A204.1 (cell line): ENCODE measurements at regions not wholly inside any gene's neighbourhood (a gene's known extent, or its start where the extent isn't known, plus 50 kb on each side); places are given as distances from the start of the nearest gene placed in this dataset.

ENCODE experiments used
- FAIRE-seq: peaks from 2 replicates; lab custom pipeline; 2012; peaks lifted over from hg19 to GRCh38; lab: Jason Lieb, UNC

DNA sequence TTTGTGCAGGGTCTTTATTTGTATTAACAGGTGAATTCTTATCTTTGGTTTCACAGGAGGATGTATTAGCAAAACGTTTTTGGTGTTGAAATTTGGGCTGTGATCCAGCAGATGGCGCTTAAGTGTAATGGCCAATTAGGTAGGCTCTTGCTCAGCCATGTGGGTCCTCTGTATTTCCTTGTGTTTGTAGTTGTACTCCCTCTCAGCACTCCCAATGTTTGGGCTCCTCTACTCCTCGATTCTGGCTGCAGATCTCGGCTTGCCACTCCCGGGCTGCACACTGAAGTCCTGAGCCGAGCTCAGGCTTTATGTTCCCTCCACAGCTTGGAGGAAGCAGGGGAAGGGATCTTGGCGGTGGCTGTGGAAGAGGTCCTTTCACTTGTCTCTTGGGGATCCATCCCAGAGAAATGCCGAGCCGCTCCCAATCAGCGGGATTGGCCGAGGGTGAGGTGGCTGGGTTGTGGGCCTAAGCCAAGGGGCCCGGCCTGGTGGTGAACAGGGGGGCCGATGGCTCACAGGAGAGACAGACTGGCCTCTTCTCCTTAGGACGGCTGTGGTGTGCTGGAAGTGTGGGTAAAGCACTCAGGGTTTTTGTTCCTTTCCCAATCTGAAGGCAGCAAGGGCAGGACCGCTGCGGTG lies 133.7 kb downstream of the AEBP2 start:
- no peak for FAIRE-seq

DNA sequence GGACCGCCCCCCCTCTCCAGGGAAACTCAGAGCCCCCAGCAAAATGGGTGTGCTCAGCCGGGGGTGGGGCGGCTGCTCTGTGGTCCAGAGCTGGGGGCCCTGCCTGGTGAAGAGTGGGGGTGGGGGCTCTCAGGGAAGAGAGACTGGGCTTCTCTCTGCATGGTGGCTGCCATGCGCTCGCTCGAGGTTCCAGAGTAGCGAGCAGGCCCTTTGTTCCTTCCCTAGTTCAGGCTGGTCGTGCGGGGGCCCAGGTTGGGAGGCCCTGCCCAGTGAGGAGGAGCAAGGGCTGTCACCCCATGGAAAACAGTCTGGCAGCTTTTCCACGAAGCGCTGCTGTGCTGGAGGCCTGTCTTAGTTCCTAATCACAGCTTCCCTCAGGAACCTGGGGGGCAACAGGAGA lies 134.6 kb downstream of the AEBP2 start:
- no peak for FAIRE-seq

DNA sequence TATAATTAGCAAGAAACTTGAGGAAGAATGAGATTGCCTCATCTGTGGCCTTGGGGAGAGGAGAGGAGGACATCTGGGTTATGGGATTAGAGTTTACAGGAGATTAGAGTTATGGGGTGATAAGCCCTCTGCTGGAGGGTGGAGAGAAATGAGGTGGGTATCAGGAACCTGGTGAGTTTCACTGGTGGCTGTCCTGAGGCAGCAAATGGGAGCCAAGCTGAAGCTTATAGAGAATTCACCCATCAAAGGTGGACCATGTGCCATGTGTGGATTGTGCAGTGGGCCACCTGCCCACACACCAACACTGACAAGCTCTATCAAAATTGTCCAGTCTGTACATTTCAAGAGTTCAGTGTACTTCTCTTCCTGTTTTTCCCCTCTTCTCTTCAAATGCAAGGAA lies 135.3 kb downstream of the AEBP2 start:
- no peak for FAIRE-seq

DNA sequence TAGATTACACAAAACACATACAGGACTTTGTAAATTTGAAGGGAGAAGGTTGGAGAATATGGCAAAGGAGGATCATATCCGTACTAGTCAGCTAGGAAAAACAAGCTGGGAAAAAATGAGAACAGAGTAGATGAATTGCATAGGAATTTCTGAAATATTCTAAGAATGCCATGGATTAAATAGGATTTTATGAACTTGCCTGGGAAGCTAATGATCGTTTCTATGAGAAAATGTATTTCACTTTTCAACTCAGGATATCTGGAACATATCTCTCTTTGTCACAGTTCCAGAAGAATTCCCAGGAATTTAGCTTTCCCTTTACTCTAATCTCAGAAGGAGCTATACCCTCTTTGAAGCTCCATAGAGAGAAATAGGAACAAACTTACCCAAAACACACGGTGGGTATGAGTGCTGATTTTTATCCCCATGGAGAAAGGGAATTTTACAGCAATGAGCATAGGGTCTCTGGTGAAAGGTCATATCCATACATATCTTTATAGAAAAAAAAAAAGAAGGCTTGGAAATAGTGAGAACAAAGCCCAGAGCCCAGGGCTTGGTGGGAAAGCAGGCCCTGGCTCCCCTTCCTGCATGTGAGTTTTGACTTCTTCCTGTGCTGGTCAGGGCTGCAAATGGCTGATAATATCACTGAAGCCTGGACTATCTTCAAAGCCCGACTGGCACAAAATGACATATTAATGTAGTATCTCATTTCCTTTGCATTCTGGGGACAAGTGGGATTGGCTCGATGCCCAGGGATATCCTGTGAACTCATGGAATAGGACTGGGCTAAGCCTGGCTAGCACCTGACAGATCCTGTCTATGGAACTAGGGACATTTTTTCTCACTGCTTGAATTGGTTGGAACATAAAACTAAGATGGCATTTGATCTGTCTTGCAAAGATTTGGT lies 136.3 kb downstream of the AEBP2 start:
- FAIRE-seq = no peak

DNA sequence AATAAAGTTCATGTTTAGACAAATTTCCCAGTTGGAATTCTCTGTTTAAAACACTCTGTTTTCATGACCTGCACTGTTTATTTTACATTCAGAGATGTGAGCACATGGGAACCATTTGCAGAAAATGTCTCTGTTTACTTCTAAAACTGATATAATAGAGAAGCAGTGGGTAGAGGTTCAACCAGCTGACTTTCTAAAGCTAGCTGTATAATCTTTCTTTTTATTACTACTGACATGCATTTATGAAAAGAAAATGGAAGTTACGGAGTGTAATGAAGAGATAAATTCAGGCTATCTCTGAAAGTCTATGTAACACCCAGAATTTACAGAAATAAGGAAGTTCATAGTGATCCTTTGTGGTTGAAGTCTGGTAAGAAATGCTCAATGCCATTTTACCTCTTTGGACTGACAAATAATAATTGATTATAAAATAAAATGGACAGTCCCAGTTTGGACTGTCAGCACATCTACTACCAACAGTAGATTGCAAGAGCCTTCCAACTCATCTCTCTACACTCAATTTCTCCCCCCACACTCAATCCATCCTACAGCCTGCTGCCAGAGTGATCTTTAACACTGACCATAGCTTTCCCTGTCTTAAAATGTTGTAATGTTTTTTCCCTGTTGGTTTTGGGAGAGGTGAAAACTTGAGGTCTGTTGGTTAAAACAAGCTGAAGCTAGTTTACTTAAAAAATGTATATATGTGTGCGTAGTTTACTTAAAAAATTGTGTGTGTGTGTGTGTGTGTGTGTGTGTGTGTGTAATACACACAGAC lies 137.4 kb downstream of the AEBP2 start:
- FAIRE-seq = no peak

DNA sequence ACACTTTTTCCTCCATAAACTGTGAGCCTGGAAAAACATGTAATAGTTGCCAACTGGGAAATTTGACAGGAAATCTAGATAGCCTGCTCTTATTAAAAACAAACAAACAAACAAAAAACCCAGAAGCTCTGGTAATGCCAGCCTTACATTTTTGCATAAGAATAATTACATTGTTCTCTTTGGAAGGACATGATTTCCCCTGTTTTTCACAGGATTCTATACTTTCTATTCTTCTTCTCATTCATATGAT lies 137.9 kb downstream of the AEBP2 start:
- no peak for FAIRE-seq

DNA sequence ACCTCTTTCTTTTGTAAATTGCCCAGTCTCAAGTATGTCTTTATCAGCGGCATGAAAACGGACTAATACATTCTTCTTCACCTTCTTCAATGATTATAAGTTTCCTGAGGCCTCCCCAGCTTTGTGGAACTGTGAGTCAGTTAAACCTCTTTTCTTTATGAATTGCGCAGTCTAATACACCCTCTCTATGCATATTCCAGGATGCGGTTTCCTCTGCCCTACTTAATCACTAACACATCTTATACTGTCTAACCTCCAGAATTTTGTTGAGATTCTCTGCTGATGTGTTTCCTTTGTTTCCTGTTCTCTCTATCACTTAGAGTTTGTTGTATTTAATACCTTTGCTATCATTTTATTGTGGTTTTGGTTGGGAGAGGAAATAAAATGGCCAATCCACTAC lies 145.4 kb downstream of the AEBP2 start:
- no peak for FAIRE-seq

DNA sequence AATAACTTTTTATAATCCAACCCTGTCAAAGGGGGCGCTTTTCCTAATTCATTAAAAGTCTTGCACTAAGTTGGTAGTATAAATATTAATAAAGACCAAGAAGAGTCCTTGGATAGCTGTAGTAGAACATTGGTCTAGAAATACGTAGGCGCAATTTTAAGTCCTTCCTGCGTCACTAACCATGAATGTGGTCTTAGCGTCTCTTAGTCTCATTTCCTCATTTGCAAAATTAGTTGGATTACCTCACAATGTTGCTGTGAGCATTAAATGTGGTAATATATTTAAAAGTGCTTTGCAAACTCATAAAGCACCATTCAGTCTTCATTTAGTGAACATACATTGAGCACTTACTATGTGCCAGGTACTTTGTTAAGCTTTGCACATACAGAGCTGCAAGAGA lies 149.7 kb downstream of the AEBP2 start:
- FAIRE-seq = no peak

DNA sequence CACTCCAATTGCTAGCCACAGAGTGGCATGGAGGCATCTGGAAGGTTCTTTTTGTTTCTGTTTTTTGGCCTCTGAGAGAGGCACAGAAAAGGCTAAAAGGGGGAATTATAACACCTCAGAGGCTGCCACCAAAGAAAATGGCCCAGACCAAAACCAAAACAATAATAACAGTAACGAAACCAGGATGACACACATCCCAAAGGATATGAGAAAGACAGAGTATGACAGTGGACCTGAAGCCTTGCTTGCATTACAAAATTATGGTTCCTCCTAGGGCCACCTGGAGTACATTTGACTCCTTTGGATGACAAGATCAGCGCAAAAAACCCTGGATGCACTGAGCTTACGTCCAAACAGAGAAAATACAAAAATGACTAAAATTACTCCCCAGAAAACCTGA lies 152.7 kb downstream of the AEBP2 start:
- FAIRE-seq = no peak

DNA sequence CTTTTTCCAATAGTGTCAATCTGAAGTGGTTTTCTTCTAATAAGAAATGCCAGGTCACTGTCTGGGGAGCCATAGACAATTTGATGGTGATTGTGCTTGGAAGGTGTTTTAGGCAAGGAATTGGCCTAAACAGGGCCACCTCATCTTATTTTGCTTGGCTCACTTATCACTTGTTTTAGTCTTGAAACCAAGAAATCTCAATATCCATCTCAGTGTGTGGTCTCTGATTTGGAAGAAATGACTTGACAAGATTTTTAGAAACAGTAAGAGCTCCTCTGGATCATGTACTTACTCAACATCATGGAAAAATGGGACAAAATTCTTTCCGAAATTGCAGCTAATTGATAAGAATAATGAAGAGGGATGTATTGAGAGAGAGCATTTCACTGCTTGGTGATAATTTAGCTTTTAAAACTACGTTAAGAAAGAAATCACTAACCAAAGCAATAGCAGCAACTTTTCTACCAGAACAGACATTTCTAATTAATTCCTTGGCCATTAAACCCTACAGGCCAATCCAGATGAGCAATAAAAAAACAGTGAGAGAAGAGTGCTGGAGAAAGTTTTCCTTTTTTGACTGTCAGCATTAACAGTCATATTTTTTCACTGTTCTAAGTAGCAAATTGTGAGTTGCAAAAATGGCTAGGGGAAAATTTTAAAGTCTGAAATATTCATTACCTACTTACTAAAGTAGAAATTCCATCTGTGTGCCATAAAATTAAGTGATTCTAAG lies 157.3 kb downstream of the AEBP2 start:
- no peak for FAIRE-seq

DNA sequence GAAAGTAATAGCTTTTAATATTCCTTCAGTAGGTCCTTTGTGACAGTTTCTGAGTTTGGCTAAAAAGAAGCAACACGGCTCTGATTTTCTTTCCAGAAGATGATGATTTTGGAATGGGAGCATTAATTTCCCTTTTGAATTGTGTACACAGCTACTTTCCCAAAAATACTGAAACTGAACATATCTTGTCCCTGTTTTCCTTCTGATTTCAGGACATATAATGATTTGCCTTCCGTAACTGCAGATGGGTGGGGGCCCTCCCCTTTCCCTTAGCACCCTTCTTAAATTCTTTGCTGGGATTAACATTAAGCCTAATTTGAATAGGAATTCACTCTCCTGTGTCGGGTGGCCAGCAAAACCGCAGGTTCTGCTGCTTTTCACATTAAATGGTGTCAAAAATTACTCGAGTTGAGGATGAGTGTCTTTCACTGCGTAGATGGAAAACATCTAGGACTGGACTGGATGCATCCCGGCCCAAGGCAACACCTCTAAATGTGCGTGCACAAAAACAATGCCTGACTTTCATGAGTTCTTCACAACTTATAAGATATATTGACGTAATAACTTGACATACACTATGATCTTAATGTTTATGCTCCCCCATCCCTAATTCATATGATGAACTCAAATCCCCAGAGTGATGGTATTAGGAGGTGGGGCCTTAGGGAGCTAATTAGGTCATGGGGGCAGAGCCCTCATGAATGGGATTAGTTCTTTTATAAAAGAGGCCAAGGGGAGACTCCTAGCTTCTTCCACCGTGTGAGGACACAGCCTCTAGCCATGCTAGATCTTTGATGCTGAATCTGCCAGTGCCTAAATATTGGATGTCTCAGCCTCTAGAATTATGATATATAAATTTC lies 158.1 kb downstream of the AEBP2 start:
- no peak for FAIRE-seq

DNA sequence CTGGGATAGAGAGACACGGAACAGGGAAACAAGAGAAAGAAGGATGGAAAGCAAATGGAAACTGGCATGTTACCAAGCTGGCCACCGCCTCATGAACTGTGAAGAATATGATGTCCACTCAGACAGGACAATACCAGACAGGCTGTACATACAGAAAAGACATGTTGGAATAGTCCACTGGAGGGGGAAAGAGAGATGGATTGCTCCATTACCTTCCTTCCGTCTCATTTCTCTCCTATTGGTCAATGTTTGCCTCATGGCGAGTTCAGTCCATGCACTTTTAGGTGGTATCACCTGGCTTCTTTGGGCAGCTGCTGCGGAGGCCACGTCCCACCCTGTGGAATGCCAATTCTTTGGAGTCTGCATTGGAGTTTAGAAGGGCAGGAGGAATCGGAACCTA lies 166.4 kb downstream of the AEBP2 start:
- FAIRE-seq = no peak

DNA sequence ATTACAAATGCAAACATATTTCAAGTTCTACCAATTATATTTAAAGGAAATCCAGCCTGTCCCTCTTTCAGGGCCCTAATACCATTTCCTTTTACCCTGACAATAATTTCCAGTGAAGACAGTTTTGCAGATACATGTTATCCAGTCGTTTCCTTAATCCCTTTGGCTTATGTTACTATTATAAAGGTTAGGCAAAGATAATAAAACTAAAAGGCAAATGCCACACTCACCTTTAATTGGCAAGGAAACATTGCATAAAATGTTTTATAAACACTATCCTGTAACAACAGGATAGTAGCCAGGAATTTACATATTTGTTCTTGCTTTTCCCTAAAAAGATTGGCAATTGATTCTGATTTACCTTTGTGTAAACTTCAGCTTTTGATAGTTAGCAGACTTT lies 168.7 kb downstream of the AEBP2 start:
- FAIRE-seq = no peak

DNA sequence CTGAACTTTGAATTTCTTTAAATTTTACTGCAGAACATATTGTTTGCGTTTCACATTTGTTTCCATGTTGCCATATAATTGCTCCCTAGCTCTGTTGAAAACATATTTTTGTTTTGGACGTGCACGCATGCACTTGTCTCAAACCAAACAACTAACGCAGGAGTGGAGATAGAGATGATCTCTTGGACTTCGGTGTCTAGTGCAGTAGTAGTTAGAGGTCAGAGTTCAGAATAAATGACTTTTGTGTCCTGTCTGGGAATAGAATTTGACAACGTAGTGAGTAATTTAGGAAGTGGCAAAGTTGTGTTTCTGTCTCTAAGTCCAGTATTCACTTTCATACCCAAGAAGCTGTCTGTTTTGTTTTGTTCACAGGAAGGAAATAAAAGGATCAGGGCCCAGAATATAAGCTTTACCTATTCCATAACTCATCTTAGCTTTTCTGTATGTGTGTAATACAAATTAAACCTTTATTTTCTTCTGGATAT lies 173.8 kb downstream of the AEBP2 start:
- FAIRE-seq = no peak

DNA sequence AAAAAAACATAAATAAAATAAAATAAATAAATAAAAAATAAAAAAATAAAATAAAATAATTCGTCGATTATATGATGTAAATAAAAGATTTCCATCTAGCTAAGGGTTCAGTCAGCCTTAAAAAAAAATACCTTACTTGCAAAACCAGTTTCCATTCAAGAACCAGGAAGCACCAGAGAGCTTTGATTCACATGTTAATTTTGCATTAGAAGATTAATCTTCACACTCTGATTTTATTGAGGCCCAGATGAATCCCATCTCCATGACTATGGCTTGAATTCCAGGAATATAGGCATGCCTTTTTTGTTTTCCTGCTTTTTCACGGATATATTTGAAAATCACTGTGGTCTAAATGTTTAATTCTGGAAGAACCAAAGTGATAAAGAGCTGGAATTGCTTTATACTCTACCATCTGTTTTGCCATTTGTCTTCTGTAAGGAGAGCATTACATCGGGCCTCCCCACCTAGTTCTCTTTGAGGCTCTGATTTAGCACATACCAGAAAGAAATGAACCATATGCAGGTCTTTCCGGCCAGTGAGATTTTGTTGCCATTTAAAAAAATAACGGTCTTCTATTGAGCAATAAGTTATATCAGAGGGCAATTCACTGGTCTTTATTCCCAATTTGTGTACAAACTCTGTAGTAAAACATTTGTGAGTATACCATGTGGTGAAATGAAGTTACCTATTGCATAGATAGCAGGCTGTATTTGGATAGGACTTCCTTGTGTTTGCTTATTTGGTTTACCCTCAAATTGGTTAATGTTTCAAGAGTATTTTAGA lies 175.5 kb downstream of the AEBP2 start:
- no peak for FAIRE-seq

DNA sequence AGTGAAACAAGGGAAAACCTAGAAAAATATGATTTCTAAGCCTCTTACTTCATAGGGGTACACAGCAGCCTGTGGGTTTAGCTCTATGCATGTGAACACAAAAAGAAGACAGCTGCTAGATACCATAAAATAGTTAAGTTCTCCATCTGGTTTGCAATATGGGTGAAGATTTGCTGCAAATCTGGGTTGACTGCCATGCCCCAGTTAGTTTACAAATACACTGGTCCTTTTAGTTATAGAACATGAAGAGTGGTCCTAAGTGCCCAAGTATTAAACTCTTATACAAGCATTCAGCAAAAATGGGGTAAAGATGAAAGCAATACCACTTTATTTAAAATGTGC lies 176.1 kb downstream of the AEBP2 start:
- FAIRE-seq = no peak

DNA sequence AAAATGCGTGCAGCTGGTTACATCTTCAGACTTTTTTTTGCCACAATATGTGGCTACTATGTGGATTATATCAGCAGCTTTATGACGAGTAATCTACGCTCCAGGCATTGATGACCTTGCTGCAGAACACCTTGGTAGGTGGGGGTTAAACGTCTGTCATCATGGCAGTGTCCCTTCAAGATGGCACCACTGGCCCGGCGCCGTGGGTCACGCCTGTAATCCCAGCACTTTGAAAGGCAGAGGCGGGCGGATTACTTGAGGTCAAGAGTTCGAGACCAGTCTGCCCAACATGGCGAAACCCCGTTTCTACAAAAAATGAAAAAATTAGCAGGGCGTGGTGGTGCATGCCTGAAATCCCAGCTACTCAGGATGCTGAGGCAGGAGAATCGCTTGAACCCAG lies 177.5 kb downstream of the AEBP2 start:
- no peak for FAIRE-seq

DNA sequence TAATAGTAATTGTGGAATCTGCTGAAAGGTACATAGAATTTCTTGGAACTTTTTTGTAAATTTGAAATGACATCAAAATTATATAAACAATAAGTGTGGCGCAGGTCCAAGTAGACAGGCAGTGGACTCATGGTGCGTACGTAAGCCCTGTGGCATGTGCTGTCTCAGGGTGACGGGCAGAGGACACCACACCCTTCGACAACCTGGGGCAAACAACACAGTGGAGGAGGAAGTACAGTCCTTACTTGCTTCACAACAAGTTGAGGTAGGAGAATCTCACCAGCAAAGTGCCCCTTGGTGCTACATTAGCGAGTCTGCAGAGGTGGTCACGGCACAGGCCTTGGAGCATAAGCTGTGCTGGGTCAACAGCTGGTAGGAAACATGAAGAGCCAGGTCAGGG lies 180.9 kb downstream of the AEBP2 start:
- no peak for FAIRE-seq

DNA sequence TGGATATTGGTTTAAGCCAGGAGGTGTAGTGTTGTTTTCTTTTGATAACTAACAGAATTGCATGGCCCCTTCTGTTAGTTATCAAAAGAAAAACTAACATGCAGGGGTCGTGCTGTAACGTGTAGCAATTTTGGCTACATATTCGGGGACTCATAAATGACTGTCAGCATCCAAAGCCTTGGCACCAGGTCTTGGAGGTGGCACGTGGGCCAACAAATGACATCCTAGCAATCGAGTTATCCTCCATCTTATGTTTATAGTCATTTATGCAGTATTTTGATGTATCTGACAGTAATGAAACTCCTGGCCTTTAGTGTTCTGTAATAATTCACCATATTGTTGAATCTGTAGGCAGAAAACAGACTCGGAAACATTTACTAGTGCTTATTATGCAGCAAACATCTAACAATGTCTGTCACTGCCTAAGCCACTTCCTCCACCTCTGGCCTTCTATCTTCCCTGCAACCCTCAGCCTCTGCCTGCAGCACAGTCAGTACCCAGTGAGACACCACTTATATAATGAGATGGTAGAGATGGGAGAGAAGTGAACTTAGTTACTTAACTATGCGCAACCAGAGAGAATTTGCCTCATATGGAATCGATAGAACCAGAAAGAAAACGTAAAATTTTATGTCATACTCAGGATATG lies 184.6 kb downstream of the AEBP2 start:
- no peak for FAIRE-seq

DNA sequence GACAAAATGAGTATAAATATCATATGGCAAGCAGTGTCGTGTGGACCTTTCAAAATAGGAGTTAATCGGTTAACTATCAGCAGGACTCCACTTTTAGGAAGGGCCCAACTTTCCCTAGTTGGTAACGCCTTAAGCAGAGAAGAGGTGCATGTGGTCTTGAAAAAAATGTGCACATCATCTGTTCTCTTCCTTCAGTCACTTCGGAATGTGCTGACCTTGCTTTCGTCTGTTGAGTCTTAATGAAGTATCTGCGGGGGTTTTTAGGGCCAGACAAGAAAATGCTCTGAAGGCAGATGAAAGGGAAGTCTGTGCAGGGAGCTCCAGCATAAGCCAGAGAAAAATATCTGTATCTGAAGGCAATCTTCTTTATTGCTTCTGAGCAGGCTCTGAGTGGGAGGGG lies 185.2 kb downstream of the AEBP2 start:
- no peak for FAIRE-seq
